GM21825 (cell line): ENCODE measurements at regions not wholly inside any gene's neighbourhood (a gene's known extent, or its start where the extent isn't known, plus 50 kb on each side); places are given as distances from the start of the nearest gene placed in this dataset.
"Not testable (repeated sequence)": the region's sequence is repeated elsewhere in the genome, so short reads cannot be mapped to it uniquely, and the experiment has no call there.

ENCODE experiments used
- ATAC-seq: cut with Tn5 transposase; IDR thresholded peaks from one replicate; pipeline ENCODE4 v1.9.1; 2021; ENCODE audit warnings: mild to moderate bottlenecking, moderate library complexity; ENCODE audit not compliant: unreplicated experiment

GRCh38 chrX:123002844-123003243, 181.2 kb upstream of the GRIA3 start:
- not testable (repeated sequence) for ATAC-seq

- no peak for ATAC-seq
Observed at GRCh38 chrX:123013141-123013540, 170.9 kb upstream of the GRIA3 start.

GRCh38 chrX:123036401-123036800, 147.7 kb upstream of the GRIA3 start:
- ATAC-seq, result no peak

GRCh38 chrX:123049071-123049625, 134.9 kb upstream of the GRIA3 start:
- ATAC-seq, result no peak

- no peak for ATAC-seq
Observed at GRCh38 chrX:123060986-123061385, 123.1 kb upstream of the GRIA3 start.

GRCh38 chrX:123064053-123064452, 120.0 kb upstream of the GRIA3 start:
- no peak for ATAC-seq

- ATAC-seq, result no peak
Observed at GRCh38 chrX:123072686-123073385, 111.2 kb upstream of the GRIA3 start.

- no peak for ATAC-seq
Observed at GRCh38 chrX:123075947-123076561, 108.0 kb upstream of the GRIA3 start.

GRCh38 chrX:123077631-123078030, 106.4 kb upstream of the GRIA3 start:
- no peak for ATAC-seq

- no peak for ATAC-seq
Observed at GRCh38 chrX:123080065-123080464, 104.0 kb upstream of the GRIA3 start.

GRCh38 chrX:123081776-123082175, 102.3 kb upstream of the GRIA3 start:
- no peak for ATAC-seq

GRCh38 chrX:123083924-123084323, 100.2 kb upstream of the GRIA3 start:
- ATAC-seq, result no peak

- no peak for ATAC-seq
Observed at GRCh38 chrX:123084797-123085196, 99.3 kb upstream of the GRIA3 start.

- no peak for ATAC-seq
Observed at GRCh38 chrX:123085311-123085940, 98.7 kb upstream of the GRIA3 start.

- no peak for ATAC-seq
Observed at GRCh38 chrX:123086768-123087167, 97.3 kb upstream of the GRIA3 start.

- ATAC-seq, result no peak
Observed at GRCh38 chrX:123087326-123087725, 96.8 kb upstream of the GRIA3 start.

- no peak for ATAC-seq
Observed at GRCh38 chrX:123088331-123088730, 95.7 kb upstream of the GRIA3 start.

- ATAC-seq, result no peak
Observed at GRCh38 chrX:123088930-123089329, 95.1 kb upstream of the GRIA3 start.

- ATAC-seq, result no peak
Observed at GRCh38 chrX:123093792-123094191, 90.3 kb upstream of the GRIA3 start.

- no peak for ATAC-seq
Observed at GRCh38 chrX:123108513-123109427, 75.3 kb upstream of the GRIA3 start.

- no peak for ATAC-seq
Observed at GRCh38 chrX:123121241-123121640, 62.8 kb upstream of the GRIA3 start.
